NCI-H146 treated with DMSO at 0.1 percent for 48 hours (cell line): ENCODE measurements at regions not wholly inside any gene's neighbourhood (a gene's known extent, or its start where the extent isn't known, plus 50 kb on each side); places are given as distances from the start of the nearest gene placed in this dataset.

Experiments
- DNase-seq: peaks from one replicate; lab custom pipeline; 2025; ENCODE audit not compliant: unreplicated experiment; lab: John Stamatoyannopoulos, UW

DNA sequence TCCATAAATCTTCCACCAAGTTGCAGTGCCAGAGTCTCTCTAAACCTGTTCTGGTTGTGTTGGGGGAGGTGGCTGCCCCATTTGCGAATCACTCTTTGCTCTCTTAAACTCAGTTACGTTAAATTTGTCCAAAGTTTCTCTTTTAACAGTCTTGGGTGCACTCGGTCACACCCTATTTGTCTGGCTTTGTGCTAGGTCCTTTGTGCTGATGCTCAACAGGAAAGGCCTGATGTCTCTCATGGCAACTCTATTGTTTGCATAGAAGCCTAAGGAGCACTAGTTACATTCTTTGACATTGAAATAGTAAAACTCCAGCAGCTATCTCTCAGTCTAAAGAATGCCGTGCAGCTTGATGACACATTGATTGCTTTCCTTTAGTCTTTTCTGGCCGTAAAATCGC, 105.1 kb downstream of the TRMT11 start:
- DNase-seq = no peak

- DNase-seq = no peak
These were observed 106.8 kb downstream of the TRMT11 start for GRCh38 chr6:126093108-126093507.

GRCh38 chr6:126094411-126094810, 108.1 kb downstream of the TRMT11 start:
- DNase-seq = no peak

GRCh38 chr6:126100386-126100785, 114.0 kb downstream of the TRMT11 start:
- no peak for DNase-seq

- DNase-seq = no peak
These were observed 116.0 kb downstream of the TRMT11 start for GRCh38 chr6:126102358-126102757.

GRCh38 chr6:126103993-126104392, 117.7 kb downstream of the TRMT11 start:
- no peak for DNase-seq

- no peak for DNase-seq
These were observed 121.3 kb downstream of the TRMT11 start for GRCh38 chr6:126107475-126108166.

DNA sequence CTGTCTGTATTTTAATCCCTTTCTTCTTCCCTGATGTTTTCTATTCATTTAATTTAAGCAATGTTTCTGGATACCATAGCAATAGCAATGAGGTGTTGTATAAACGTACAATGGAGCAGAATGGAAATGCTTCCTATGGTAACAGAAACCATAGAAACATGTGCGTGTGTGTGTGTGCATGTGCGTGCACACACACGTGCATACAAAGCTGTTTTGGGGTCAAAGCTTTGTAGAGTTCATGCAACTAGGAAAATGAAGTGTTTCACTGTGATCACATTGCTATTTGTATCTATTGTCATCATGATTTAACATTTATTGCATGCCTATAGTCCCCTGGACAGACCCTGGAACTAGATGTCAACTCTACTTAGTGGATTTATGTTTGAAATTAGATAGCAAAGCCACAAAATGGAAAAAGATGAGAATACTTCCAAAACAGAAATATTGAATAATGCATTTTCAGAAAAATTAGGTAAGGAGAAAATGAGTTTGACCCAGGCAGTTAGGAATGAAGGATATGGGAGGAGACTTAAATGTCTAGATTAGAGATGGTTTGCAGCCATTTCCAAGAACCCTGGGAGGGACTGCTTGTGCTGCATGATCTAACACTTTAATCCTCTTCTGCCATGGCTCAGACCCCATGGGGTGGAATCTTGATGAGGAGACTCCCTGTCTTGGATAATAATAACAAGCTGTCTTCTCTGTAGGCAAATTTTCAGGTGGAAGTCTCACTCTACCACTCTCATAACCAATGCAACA, 124.4 kb downstream of the TRMT11 start:
- no peak for DNase-seq

- DNase-seq = no peak
These were observed 125.0 kb downstream of the TRMT11 start for GRCh38 chr6:126111327-126111726.

DNA sequence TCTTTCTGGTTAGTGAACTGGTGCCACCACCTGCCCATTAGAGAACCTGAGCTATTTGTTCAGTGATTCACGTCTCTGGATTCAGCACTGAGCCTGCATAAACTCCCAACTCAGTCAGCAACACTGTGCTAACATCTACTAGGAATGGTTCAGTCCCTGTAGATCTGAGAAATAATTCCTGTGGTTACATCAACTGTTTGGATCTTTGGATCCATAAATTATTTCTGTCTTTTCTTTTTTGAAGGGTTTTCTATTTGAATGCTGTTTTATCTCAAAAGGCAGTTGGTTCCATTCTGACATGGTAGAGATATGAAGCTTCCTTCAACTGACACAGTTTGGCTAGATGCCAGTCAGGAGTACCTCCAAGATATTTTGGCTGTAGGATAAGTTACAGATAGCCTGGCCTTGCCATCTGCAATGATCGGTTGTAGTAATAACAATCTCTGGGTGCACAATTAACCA, 125.9 kb downstream of the TRMT11 start:
- no peak for DNase-seq

DNA sequence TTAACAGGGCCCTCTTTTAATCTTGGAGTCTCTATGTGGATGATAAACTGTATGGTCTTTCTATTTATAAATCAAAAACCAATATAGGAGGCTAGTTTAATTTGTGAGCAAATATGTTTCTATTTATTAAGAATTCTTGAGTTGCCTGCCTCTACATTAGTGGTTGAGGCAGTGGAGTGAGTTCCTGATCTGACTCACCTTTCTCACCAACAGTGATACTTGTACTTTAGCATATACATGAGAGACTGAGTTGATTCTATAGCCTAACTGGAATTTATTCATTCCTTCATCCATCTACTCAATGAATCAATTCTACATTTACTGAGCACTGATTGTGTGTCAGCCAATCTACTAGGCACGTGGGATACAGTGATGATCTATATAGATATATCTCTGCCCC, 126.9 kb downstream of the TRMT11 start:
- no peak for DNase-seq

GRCh38 chr6:126117251-126117650, 130.9 kb downstream of the TRMT11 start:
- no peak for DNase-seq

DNA sequence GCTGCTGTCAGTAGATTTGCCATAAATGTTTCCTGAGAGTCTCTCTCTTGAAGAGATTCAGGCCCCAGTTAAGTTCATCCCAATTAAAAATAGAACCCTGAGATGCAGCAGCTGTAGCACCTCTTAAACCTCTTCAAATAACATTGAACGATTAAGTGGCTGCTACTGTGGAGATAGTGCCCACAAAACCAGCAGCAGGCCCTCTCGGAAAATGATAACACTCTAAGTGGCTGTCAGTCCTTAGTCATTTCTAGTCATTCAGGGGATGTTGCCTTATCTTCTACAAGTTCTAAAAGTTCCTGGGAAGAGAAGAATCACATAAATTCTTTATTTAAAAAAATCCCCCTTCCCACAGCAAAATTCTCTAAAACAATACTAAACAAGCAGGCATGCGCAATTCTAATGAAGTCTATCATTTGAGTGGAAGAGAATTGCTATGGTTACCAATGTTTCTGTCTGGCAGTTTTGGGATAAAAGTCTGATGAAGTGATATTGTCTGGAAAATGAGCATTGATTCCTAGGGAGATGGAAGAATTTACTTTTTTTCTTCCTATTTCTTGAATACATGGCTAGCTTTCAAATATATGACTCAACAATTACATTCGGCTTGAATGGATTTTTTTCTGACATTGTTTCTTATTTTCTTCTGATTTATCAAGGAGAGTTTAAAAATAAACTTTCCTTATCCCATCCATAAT, 131.9 kb downstream of the TRMT11 start:
- DNase-seq = no peak

GRCh38 chr6:126118936-126119335, 132.6 kb downstream of the TRMT11 start:
- DNase-seq = no peak

DNA sequence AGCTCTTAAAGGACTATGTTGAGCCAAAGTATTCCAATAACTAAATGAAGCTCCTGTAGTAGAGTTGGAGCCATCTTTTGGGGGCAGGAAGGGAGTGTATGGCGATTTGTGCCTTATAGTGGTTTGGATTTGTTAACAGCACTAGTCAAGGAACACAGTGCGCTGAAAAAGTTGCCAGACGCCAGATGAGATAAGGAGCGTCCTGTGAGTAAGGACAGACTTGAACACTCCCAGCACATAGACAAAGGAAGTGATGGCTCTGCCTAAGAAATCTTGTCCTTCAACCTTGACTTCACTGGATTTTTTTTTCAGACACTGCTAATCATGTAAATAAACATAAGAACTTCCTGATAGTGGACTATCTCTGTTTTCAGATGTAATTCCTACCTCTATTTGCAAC, 136.9 kb downstream of the TRMT11 start:
- DNase-seq = no peak

- DNase-seq = no peak
These were observed 141.3 kb downstream of the TRMT11 start for GRCh38 chr6:126127659-126128058.

GRCh38 chr6:126131246-126131645, 144.9 kb downstream of the TRMT11 start:
- DNase-seq = no peak

GRCh38 chr6:126133984-126134383, 147.6 kb downstream of the TRMT11 start:
- DNase-seq = no peak

DNA sequence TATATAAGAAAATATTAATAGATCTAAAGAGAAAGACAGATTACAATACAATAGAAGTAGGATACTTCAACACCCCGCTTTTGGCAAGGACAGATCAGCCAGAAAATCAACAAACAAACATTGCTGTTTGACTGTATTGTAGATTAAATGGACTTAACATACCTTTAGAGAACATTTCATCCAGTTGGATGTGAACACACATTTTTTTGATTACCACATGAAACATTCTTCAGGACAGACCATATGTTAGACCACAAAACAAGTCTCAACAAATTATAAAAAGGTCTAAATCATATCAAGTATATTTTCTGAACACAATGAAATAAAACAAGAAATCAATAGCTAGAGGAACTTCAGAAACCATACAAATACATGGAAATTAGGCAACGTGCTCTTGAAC, 148.2 kb downstream of the TRMT11 start:
- DNase-seq = no peak

DNA sequence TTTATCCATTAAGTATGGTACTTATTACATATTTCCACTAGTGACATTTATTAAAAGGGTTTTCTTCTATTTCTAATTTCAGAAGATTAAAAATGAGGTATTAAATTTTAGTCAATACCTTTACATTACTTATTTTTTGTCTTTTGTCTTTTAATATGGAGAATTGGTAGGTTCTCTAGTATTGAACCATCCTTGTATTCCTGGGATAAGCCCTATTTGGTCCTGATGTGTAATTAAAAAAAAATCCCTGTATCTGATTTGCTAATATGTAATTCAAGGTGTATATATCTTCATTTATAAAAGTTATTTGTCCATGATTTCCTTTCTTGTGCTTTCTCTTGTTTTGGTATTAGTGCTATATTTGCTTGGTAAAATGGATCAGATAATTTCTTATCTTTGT, 153.7 kb downstream of the TRMT11 start:
- no peak for DNase-seq

GRCh38 chr6:126143761-126144251, 157.5 kb downstream of the TRMT11 start:
- DNase-seq = no peak

DNA sequence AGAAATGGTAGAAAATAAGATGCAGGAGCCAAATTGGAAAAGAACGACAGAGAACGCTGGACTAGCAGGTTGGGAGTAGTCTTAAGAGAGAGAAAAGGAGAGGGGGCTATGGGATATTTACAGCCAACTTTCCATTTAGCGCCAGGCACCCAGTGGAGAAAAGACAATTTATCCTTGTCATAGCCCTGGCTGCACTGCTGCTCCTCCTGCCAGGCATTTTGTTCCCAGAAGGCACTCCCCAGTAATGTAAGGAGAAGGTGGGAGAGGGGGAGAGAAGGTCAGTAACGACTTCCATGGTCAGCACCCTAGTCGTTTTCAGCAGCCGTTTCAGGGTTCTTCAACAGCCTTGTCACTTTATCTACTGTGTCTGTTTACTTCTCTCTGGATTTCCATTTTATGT, 159.0 kb downstream of the TRMT11 start:
- no peak for DNase-seq
